Panc1 (cell line): ENCODE measurements at regions not wholly inside any gene's neighbourhood (a gene's known extent, or its start where the extent isn't known, plus 50 kb on each side); places are given as distances from the start of the nearest gene placed in this dataset.

ENCODE experiments used
- POLR2AphosphoS5 ChIP-seq: IDR thresholded peaks from 2 replicates; pipeline ENCODE4 v1.6.1; 2012; ENCODE audit warnings: mild to moderate bottlenecking, low read depth, low read length, moderate library complexity
- SIN3A ChIP-seq: IDR thresholded peaks from 2 replicates; pipeline ENCODE4 v1.6.1; 2012; ENCODE audit warnings: low read depth, mild to moderate bottlenecking, low read length, moderate library complexity, borderline replicate concordance; ENCODE audit not compliant: insufficient read depth
- TCF7L2 ChIP-seq: IDR thresholded peaks from 2 replicates; pipeline ENCODE4 v1.6.1; 2011; ENCODE audit warnings: mild to moderate bottlenecking, low read depth, low read length, inconsistent platforms
- TF ChIP-seq, protein P1 (sequence below): fragments of 450-650 bp; IDR thresholded peaks from 2 replicates; pipeline ENCODE4 v1.5.1; 2017; ENCODE audit warnings: mild to moderate bottlenecking
- TF ChIP-seq, protein P2 (sequence below), 2 experiments: IDR thresholded peaks; 2 replicates each; pipeline ENCODE4 v1.6.1; 2011 to 2012; ENCODE audit warnings: low read depth in 2 of 2, control low read depth in 1 of 2, low read length in 1 of 2, mild to moderate bottlenecking in 1 of 2, moderate library complexity in 1 of 2; ENCODE audit not compliant: insufficient read depth in 1 of 2

DNA sequence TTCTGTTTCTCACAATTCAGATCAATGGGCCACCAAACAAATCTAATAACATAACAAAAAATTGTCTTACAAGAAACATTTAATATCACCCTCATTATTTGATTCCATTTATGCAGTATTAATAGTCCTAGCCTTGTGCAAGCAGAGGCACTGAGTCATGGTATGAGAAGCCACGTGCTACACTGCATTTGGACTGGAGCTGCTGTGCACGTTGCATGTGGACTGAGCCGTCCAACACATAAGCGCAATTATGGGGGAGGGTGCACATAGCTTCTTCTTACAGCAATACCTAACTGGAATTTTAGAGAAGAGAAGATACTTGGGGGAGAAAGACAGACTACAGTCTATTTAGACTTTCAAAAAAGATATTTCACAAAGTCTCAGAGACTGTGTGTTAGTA, 329.6 kb upstream of the ID2 start:
- TF ChIP-seq, protein P1, sequence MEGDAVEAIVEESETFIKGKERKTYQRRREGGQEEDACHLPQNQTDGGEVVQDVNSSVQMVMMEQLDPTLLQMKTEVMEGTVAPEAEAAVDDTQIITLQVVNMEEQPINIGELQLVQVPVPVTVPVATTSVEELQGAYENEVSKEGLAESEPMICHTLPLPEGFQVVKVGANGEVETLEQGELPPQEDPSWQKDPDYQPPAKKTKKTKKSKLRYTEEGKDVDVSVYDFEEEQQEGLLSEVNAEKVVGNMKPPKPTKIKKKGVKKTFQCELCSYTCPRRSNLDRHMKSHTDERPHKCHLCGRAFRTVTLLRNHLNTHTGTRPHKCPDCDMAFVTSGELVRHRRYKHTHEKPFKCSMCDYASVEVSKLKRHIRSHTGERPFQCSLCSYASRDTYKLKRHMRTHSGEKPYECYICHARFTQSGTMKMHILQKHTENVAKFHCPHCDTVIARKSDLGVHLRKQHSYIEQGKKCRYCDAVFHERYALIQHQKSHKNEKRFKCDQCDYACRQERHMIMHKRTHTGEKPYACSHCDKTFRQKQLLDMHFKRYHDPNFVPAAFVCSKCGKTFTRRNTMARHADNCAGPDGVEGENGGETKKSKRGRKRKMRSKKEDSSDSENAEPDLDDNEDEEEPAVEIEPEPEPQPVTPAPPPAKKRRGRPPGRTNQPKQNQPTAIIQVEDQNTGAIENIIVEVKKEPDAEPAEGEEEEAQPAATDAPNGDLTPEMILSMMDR, result no peak
- no peak for TF ChIP-seq POLR2AphosphoS5
- TF ChIP-seq SIN3A, result no peak
- TF ChIP-seq, protein P2, sequence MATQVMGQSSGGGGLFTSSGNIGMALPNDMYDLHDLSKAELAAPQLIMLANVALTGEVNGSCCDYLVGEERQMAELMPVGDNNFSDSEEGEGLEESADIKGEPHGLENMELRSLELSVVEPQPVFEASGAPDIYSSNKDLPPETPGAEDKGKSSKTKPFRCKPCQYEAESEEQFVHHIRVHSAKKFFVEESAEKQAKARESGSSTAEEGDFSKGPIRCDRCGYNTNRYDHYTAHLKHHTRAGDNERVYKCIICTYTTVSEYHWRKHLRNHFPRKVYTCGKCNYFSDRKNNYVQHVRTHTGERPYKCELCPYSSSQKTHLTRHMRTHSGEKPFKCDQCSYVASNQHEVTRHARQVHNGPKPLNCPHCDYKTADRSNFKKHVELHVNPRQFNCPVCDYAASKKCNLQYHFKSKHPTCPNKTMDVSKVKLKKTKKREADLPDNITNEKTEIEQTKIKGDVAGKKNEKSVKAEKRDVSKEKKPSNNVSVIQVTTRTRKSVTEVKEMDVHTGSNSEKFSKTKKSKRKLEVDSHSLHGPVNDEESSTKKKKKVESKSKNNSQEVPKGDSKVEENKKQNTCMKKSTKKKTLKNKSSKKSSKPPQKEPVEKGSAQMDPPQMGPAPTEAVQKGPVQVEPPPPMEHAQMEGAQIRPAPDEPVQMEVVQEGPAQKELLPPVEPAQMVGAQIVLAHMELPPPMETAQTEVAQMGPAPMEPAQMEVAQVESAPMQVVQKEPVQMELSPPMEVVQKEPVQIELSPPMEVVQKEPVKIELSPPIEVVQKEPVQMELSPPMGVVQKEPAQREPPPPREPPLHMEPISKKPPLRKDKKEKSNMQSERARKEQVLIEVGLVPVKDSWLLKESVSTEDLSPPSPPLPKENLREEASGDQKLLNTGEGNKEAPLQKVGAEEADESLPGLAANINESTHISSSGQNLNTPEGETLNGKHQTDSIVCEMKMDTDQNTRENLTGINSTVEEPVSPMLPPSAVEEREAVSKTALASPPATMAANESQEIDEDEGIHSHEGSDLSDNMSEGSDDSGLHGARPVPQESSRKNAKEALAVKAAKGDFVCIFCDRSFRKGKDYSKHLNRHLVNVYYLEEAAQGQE (IDR thresholded peaks at IDR 0.05; ENCODE audit: insufficient read depth in 1 of 2, low read depth in 2 of 2, low read length in 1 of 2), result no peak
- TF ChIP-seq TCF7L2, result no peak
